HG02623 (cell line): ENCODE measurements at regions not wholly inside any gene's neighbourhood (a gene's known extent, or its start where the extent isn't known, plus 50 kb on each side); places are given as distances from the start of the nearest gene placed in this dataset.
"Not testable (repeated sequence)": the region's sequence is repeated elsewhere in the genome, so short reads cannot be mapped to it uniquely, and the experiment has no call there.

Experiments
- ATAC-seq: cut with Tn5 transposase; IDR thresholded peaks from one replicate; pipeline ENCODE4 v1.9.1; 2021; ENCODE audit warnings: moderate library complexity; ENCODE audit not compliant: unreplicated experiment

- ATAC-seq: no peak
These were observed 53.5 kb upstream of the EPB41L4A start for GRCh38 chr5:112472614-112473013.

- ATAC-seq: no peak
These were observed 54.9 kb upstream of the EPB41L4A start for GRCh38 chr5:112473989-112474388.

- ATAC-seq: no peak
These were observed 56.8 kb upstream of the EPB41L4A start for GRCh38 chr5:112475747-112476365.

- ATAC-seq: no peak
These were observed 60.3 kb upstream of the EPB41L4A start for GRCh38 chr5:112479418-112479817.

GRCh38 chr5:112480501-112480900 lies 61.4 kb upstream of the EPB41L4A start:
- ATAC-seq: no peak

GRCh38 chr5:112483704-112484103 lies 64.6 kb upstream of the EPB41L4A start:
- ATAC-seq: no peak

- no peak for ATAC-seq
These were observed 66.9 kb upstream of the EPB41L4A start for GRCh38 chr5:112485934-112486355.

- no peak for ATAC-seq
These were observed 72.2 kb upstream of the EPB41L4A start for GRCh38 chr5:112491257-112491656.

- ATAC-seq: peak; percentile 100
These were observed 73.2 kb upstream of the EPB41L4A start for GRCh38 chr5:112492291-112492690.

- ATAC-seq: not testable (repeated sequence)
These were observed 84.8 kb upstream of the EPB41L4A start for GRCh38 chr5:112503749-112504501.

- ATAC-seq: not testable (repeated sequence)
These were observed 90.0 kb upstream of the EPB41L4A start for GRCh38 chr5:112509097-112509496.

- no peak for ATAC-seq
These were observed 92.8 kb upstream of the EPB41L4A start for GRCh38 chr5:112511920-112512319.

GRCh38 chr5:112512901-112513300 lies 93.8 kb upstream of the EPB41L4A start:
- ATAC-seq: no peak

- ATAC-seq: no peak
These were observed 95.0 kb upstream of the EPB41L4A start for GRCh38 chr5:112514111-112514510.

GRCh38 chr5:112520474-112520873 lies 101.4 kb upstream of the EPB41L4A start:
- not testable (repeated sequence) for ATAC-seq

- ATAC-seq: peak; percentile 64
These were observed 104.0 kb upstream of the EPB41L4A start for GRCh38 chr5:112522891-112523673.

- peak; percentile 70 for ATAC-seq
These were observed 104.7 kb upstream of the EPB41L4A start for GRCh38 chr5:112523674-112524263.

- ATAC-seq: no peak
These were observed 106.1 kb upstream of the EPB41L4A start for GRCh38 chr5:112525217-112525616.

- ATAC-seq: no peak
These were observed 109.9 kb upstream of the EPB41L4A start for GRCh38 chr5:112528928-112529327.

GRCh38 chr5:112529525-112529924 lies 110.4 kb upstream of the EPB41L4A start:
- no peak for ATAC-seq

GRCh38 chr5:112532654-112533360 lies 113.7 kb upstream of the EPB41L4A start:
- ATAC-seq: no peak
